ENCODE measurements at regions not wholly inside any gene's neighbourhood (a gene's known extent, or its start where the extent isn't known, plus 50 kb on each side); places are given as distances from the start of the nearest gene placed in this dataset.

- TF ChIP-seq EZH2phosphoT487 (IDR thresholded peaks at IDR 0.05; ENCODE audit: borderline replicate concordance, low read length) (no peak), EZH2 (IDR thresholded peaks at IDR 0.05; ENCODE audit: low read length, unreplicated experiment) (no peak)
- TF ChIP-seq, protein P1, sequence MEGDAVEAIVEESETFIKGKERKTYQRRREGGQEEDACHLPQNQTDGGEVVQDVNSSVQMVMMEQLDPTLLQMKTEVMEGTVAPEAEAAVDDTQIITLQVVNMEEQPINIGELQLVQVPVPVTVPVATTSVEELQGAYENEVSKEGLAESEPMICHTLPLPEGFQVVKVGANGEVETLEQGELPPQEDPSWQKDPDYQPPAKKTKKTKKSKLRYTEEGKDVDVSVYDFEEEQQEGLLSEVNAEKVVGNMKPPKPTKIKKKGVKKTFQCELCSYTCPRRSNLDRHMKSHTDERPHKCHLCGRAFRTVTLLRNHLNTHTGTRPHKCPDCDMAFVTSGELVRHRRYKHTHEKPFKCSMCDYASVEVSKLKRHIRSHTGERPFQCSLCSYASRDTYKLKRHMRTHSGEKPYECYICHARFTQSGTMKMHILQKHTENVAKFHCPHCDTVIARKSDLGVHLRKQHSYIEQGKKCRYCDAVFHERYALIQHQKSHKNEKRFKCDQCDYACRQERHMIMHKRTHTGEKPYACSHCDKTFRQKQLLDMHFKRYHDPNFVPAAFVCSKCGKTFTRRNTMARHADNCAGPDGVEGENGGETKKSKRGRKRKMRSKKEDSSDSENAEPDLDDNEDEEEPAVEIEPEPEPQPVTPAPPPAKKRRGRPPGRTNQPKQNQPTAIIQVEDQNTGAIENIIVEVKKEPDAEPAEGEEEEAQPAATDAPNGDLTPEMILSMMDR (conservative IDR thresholded peaks at IDR 0.05; ENCODE audit: low read depth, low read length), result no peak
- Histone ChIP-seq H3K79me2 (ENCODE audit: low read length) (peaks cover 60% of the 10 kb centered on the region), H3K9me3 (ENCODE audit: low read length) (no peaks in the 10 kb centered on the region), H2AFZ (ENCODE audit: low read length) (0 out of 2 replicates have a peak overlapping the region, but pooled peaks have one; percentile 18), H4K20me1 (ENCODE audit: low read length) (peaks cover 32% of the 10 kb centered on the region; the same call in 1 of the 2 replicates), H3K4me3 (ENCODE audit: low read length) (peak overlapping the region; percentile 96), H3K4me1 (ENCODE audit: insufficient read depth, low read length) (peaks cover 46% of the 10 kb centered on the region), H3K27me3 (ENCODE audit: low read length) (no peaks in the 10 kb centered on the region), H3K27ac (ENCODE audit: low read length) (no peak overlapping the region), H3F3A (ENCODE audit: low read length, unreplicated experiment) (no peaks in the 10 kb centered on the region), H3K9ac (ENCODE audit: low read length) (peak overlapping the region; percentile 81), H3K4me2 (ENCODE audit: low read length) (peak overlapping the region; percentile 96), H3K9me2 (replicated peaks; ENCODE audit: low read length) (no peaks in the 10 kb centered on the region), H3K36me3 (ENCODE audit: low read depth, low read length) (no peaks in the 10 kb centered on the region)
- no peak for DNase-seq
- CTCF ChIA-PET, result interaction anchor here (0.5 to 0.9 kb wide), 4 partner anchors 24 to 719 kb away, joined by 3 to 5 read pairs (median 3); no protein-coding TSS in a partner anchor
- BruUV-seq (replicated peaks), result no TSS peak
- intact Hi-C loops (cut with micrococcal nuclease), result no loop called here
- ATAC-seq, result peak; percentile 38
- POLR2A ChIA-PET (ENCODE audit: unreplicated experiment), result interaction anchor here (0.6 to 0.9 kb wide), 5 partner anchors 11 to 648 kb away, joined by 3 to 5 read pairs (median 4); no protein-coding TSS in a partner anchor
These were observed 54.6 kb upstream of the ECE1 start for GRCh38 chr1:21344750-21345443.

GRCh38 chr1:21344098-21344749 is 54.0 kb upstream of the ECE1 start:
- intact Hi-C loops (cut with micrococcal nuclease), result no loop called here
- H3K9me2 ChIP-seq (replicated peaks; ENCODE audit: low read length), result no peaks in the 10 kb centered on the region
- no peaks in the 10 kb centered on the region for H3K36me3 ChIP-seq (ENCODE audit: low read depth, low read length)
- ATAC-seq, result no peak
- ChIA-PET CTCF (interaction anchor here (0.5 kb wide), 1 partner anchor 719 kb away, joined by 3 read pairs; no protein-coding TSS in a partner anchor), POLR2A (ENCODE audit: unreplicated experiment) (interaction anchor here (0.6 kb wide), 1 partner anchor 590 kb away, joined by 8 read pairs; no protein-coding TSS in a partner anchor)
- peak overlapping the region; percentile 81 for H3K9ac ChIP-seq (ENCODE audit: low read length)
- H3K27ac ChIP-seq (ENCODE audit: low read length), result no peak overlapping the region
- peaks cover 67% of the 10 kb centered on the region for H3K79me2 ChIP-seq (ENCODE audit: low read length)
- H2AFZ ChIP-seq (ENCODE audit: low read length), result no peak overlapping the region
- no TSS peak for BruUV-seq (replicated peaks)
- H3F3A ChIP-seq (ENCODE audit: low read length, unreplicated experiment), result no peaks in the 10 kb centered on the region
- no peaks in the 10 kb centered on the region for H3K9me3 ChIP-seq (ENCODE audit: low read length)
- H3K4me1 ChIP-seq (ENCODE audit: insufficient read depth, low read length), result peaks cover 53% of the 10 kb centered on the region
- H3K4me3 ChIP-seq (ENCODE audit: low read length), result peak overlapping the region; percentile 96
- H3K27me3 ChIP-seq (ENCODE audit: low read length), result no peaks in the 10 kb centered on the region
- H4K20me1 ChIP-seq (ENCODE audit: low read length), result peaks cover 38% of the 10 kb centered on the region; the same call in 1 of the 2 replicates
- no peak for TF ChIP-seq EZH2phosphoT487 (IDR thresholded peaks at IDR 0.05; ENCODE audit: borderline replicate concordance, low read length)
- DNase-seq, result no peak
- peak overlapping the region; percentile 96 for H3K4me2 ChIP-seq (ENCODE audit: low read length)

DNA sequence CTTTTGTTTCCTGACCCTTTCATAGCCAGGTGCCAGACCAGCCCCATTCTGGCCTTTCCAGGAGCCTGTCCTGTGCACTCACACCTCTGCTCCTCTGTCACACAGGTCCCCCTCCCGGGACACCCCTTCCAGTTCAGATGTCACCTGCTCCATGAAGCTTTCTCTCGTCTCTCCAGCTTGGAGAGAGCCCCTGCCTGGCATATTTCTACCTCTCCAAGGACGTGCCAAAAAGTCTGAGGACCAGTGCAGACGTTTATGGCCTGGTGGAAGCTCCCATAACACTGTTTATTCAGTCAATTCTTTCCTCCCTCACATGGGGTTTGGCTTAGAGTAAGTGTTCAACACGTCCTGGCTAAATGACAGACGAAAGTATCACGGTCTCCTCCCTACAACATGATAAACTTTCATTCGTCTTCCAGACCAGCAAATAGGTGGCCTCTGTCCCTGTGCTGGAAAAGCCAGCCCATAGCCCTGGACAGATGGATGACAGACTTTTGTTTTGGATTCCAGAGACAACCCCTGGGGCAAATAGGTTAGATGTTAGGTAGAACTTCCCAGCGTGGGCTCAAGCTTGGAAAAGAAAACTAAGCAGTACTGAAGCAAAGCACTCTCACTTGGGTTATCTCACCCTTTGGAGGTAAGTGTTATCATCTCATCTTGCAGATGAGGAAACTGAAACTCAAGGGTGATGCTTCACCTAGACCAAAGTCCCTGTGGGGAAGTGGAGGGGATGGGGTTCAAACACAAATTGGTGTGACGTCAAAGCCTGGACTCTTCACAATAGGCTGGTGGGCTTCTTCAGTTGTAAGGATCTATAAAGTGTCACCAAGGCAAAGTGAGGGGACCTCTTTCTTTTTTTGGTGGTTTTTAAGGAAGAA is 52.9 kb upstream of the ECE1 start:
- Histone ChIP-seq H3K27ac (ENCODE audit: low read length) (no peak overlapping the region), H3K9me2 (replicated peaks; ENCODE audit: low read length) (no peaks in the 10 kb centered on the region), H3K36me3 (ENCODE audit: low read depth, low read length) (no peaks in the 10 kb centered on the region), H3K27me3 (ENCODE audit: low read length) (no peaks in the 10 kb centered on the region), H3F3A (ENCODE audit: low read length, unreplicated experiment) (no peaks in the 10 kb centered on the region), H2AFZ (ENCODE audit: low read length) (no peak overlapping the region), H4K20me1 (ENCODE audit: low read length) (peaks cover 40% of the 10 kb centered on the region; the same call in 1 of the 2 replicates), H3K9me3 (ENCODE audit: low read length) (no peaks in the 10 kb centered on the region), H3K4me3 (ENCODE audit: low read length) (peak overlapping the region; percentile 96), H3K4me2 (ENCODE audit: low read length) (peak overlapping the region; percentile 96), H3K79me2 (ENCODE audit: low read length) (peaks cover 76% of the 10 kb centered on the region), H3K4me1 (ENCODE audit: insufficient read depth, low read length) (peaks cover 63% of the 10 kb centered on the region), H3K9ac (ENCODE audit: low read length) (no peak overlapping the region)
- ChIA-PET POLR2A (ENCODE audit: unreplicated experiment) (interaction anchor here (0.6 kb wide), 1 partner anchor 591 kb away, joined by 8 read pairs; no protein-coding TSS in a partner anchor), CTCF (no interaction called here)
- intact Hi-C loops (cut with micrococcal nuclease), result no loop called here
- DNase-seq (no peak), ATAC-seq (no peak)
- TF ChIP-seq, protein P1 (conservative IDR thresholded peaks at IDR 0.05; ENCODE audit: low read depth, low read length), result no peak
- TF ChIP-seq EZH2 (IDR thresholded peaks at IDR 0.05; ENCODE audit: low read length, unreplicated experiment) (no peak), EZH2phosphoT487 (IDR thresholded peaks at IDR 0.05; ENCODE audit: borderline replicate concordance, low read length) (no peak)
- TSS peak; percentile 27 for BruUV-seq (replicated peaks)
